ENCODE measurements at regions not wholly inside any gene's neighbourhood (a gene's known extent, or its start where the extent isn't known, plus 50 kb on each side); places are given as distances from the start of the nearest gene placed in this dataset.

DNA sequence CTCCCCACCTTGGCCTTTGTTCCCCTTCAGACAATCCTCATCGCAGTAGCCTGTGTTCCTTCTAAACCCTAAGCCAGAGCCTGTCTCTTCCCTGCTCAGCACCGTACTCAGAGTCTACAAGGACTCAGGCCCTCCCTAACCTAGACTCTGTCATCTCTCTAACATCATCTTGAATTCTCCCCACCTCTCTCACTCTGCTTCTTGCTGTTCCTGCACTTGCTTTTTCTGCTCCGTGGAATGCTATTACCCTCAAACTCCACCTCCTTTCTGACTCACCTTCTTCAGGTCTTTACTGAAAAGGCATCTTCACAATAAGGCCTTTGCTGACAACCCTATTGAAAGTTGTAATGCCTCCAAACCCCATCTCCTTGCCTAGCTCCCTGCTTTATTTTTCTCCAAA lies 141.0 kb downstream of the DKK1 start:
- intact Hi-C loops (cut with DNase I), result no loop called here
- DNase-seq (no peak), ATAC-seq (no peak)
- peaks cover 0 to 7% (median 2%) of the 10 kb centered on the region in 3 donors for H3K27me3 ChIP-seq (ENCODE audit: insufficient read depth in 3 of 3, low read length in 2 of 3)
- no peaks in the 10 kb centered on the region for H3K9me3 ChIP-seq
- H3K4me1 ChIP-seq, result no peaks in the 10 kb centered on the region
- no peak overlapping the region for H3K4me3 ChIP-seq
- WGBS, 3 donors, result 62 to 71% (median 68%) methylated on average over 3 of the region's 3 CpGs
- H3K36me3 ChIP-seq (ENCODE audit: insufficient read depth in 1 of 2, low read depth in 1 of 2), result no peaks in the 10 kb centered on the region
- H3K27ac ChIP-seq, result no peak overlapping the region
- TF ChIP-seq, protein P1, sequence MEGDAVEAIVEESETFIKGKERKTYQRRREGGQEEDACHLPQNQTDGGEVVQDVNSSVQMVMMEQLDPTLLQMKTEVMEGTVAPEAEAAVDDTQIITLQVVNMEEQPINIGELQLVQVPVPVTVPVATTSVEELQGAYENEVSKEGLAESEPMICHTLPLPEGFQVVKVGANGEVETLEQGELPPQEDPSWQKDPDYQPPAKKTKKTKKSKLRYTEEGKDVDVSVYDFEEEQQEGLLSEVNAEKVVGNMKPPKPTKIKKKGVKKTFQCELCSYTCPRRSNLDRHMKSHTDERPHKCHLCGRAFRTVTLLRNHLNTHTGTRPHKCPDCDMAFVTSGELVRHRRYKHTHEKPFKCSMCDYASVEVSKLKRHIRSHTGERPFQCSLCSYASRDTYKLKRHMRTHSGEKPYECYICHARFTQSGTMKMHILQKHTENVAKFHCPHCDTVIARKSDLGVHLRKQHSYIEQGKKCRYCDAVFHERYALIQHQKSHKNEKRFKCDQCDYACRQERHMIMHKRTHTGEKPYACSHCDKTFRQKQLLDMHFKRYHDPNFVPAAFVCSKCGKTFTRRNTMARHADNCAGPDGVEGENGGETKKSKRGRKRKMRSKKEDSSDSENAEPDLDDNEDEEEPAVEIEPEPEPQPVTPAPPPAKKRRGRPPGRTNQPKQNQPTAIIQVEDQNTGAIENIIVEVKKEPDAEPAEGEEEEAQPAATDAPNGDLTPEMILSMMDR (IDR thresholded peaks at IDR 0.05), result no peak

DNA sequence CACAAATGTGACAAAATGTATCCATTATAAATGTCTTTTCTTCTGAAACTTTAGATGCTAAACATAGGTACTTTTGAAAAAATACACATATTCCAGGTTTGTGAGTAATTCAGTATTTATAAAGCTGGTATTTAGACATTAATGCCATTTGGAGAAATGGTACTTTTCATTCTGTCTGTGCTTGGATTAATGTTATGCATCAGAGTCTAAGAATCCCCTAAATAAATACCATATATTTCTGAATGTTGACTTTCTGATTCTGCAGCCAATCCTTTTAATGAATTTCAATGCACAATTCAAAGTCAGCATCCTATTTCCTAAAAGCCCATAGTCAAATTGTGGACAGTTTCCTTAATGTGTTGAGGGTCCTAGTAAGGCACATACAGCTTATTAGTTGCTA lies 145.0 kb downstream of the DKK1 start:
- Histone ChIP-seq H3K4me1 (no peaks in the 10 kb centered on the region), H3K36me3 (ENCODE audit: insufficient read depth in 1 of 2, low read depth in 1 of 2) (no peaks in the 10 kb centered on the region), H3K9me3 (no peaks in the 10 kb centered on the region), H3K4me3 (no peak overlapping the region), H3K27me3 (ENCODE audit: insufficient read depth in 3 of 3, low read length in 2 of 3) (peaks cover 0 to 1% (median 0%) of the 10 kb centered on the region in 3 donors), H3K27ac (no peak overlapping the region)
- no peak for DNase-seq
- intact Hi-C loops (cut with DNase I), result no loop called here
- no peak for ATAC-seq
- TF ChIP-seq, protein P1 (IDR thresholded peaks at IDR 0.05), result no peak

DNA sequence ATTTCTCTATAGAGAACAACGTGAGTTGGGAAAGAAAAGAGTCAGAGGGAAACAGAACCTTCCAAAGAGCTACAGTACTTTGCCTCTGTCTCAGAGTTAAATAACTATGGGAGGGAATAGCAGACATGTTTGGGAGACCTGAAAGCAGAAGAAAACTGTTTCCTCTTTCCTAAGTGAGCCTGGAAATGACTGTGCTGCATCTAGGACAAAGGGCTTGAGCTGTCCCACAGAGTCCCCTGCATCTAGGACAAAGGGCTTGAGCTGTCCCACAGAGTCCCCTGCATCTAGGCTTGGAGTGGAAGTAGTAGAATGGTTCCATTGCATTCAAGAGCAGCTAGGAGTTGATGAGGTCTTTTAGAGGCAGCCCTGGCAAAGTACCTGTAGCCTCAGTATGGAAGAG lies 149.7 kb downstream of the DKK1 start:
- ATAC-seq (no peak), DNase-seq (no peak)
- TF ChIP-seq, protein P1 (IDR thresholded peaks at IDR 0.05), result no peak
- intact Hi-C loops (cut with DNase I), result no loop called here
- H3K36me3 ChIP-seq (ENCODE audit: insufficient read depth in 1 of 2, low read depth in 1 of 2), result no peaks in the 10 kb centered on the region
- no peak overlapping the region for H3K4me3 ChIP-seq
- H3K4me1 ChIP-seq, result no peaks in the 10 kb centered on the region
- no peak overlapping the region for H3K27ac ChIP-seq
- H3K9me3 ChIP-seq, result no peaks in the 10 kb centered on the region
- 69 to 83% (median 78%) methylated on average over 1 of the region's 1 CpG for WGBS, 3 donors
- H3K27me3 ChIP-seq (ENCODE audit: insufficient read depth in 3 of 3, low read length in 2 of 3), result no peaks in the 10 kb centered on the region

DNA sequence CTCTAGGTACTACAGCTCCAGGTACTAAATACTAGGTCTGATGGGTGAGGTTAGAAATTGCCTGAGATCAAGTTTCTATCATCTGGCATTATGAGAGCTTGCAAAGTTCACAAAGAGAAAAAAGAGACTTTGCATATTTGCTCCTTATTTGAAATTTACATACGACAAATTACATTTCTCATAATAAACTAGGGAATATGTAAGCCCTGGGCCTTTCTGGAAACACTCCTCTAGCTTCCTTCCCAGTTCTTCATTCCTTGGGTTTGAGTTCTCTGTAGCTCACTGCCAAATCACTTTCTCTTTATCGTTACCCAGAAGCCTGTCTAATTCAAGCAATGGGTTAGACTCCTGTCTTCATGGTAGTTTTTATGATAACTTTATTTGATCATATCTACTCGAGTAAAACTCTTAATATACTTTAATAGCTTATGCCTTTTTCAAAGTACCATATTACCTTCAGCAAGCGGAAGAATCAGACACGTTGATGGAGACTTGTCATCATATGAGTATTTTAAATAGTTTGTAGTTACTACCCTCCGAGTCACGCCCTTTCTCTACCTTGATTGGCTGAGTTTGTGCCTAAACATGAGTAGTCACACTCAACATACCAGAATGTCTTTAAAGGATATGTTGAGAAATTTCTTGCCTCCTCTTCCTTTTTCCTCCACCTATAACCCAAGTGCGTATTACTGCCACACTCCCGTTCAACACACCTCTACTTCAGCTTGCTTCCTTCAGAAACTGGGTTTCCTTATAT lies 150.5 kb downstream of the DKK1 start:
- DNase-seq (no peak), ATAC-seq (no peak)
- 92 to 93% (median 93%) methylated on average over 9 of the region's 9 CpGs for WGBS, 3 donors
- intact Hi-C loops (cut with DNase I), result no loop called here
- no peaks in the 10 kb centered on the region for H3K4me1 ChIP-seq
- no peaks in the 10 kb centered on the region for H3K9me3 ChIP-seq
- no peaks in the 10 kb centered on the region for H3K36me3 ChIP-seq (ENCODE audit: insufficient read depth in 1 of 2, low read depth in 1 of 2)
- no peaks in the 10 kb centered on the region for H3K27me3 ChIP-seq (ENCODE audit: insufficient read depth in 3 of 3, low read length in 2 of 3)
- TF ChIP-seq, protein P1 (IDR thresholded peaks at IDR 0.05), result no peak
- H3K27ac ChIP-seq, result no peak overlapping the region
- H3K4me3 ChIP-seq, result no peak overlapping the region

DNA sequence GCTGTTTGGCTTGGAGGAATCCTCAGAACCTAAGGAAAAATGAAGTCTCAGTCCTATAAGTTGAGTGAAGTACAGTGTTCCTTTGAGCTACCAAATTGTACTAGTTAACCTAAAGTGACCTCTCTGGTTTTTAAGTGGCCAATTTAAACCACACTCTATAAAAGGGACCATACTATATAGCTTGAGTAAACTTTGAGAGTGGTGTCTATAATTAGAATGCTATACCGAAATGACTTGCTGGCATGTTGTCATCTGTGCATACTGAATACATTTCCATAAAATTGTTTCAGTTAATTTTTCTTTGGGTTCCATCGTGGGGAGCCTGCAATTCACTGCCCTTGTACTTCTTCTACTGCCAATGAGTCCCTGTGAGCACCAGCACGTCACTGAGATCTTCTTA lies 151.1 kb downstream of the DKK1 start:
- intact Hi-C loops (cut with DNase I), result no loop called here
- no peak overlapping the region for H3K27ac ChIP-seq
- no peak for ATAC-seq
- TF ChIP-seq, protein P1 (IDR thresholded peaks at IDR 0.05), result no peak
- no peaks in the 10 kb centered on the region for H3K9me3 ChIP-seq
- H3K36me3 ChIP-seq (ENCODE audit: insufficient read depth in 1 of 2, low read depth in 1 of 2), result no peaks in the 10 kb centered on the region
- 70 to 83% (median 79%) methylated on average over 3 of the region's 3 CpGs for WGBS, 3 donors
- H3K4me1 ChIP-seq, result no peaks in the 10 kb centered on the region
- DNase-seq, result no peak
- no peak overlapping the region for H3K4me3 ChIP-seq
- H3K27me3 ChIP-seq (ENCODE audit: insufficient read depth in 3 of 3, low read length in 2 of 3), result no peaks in the 10 kb centered on the region
